HEK293 (cell line): ENCODE measurements at regions not wholly inside any gene's neighbourhood (a gene's known extent, or its start where the extent isn't known, plus 50 kb on each side); places are given as distances from the start of the nearest gene placed in this dataset.

Experiments
- CTCF ChIA-PET: fragments of 350-600 bp; formaldehyde crosslinking; extraction: SDS; loops from one replicate; lab custom pipeline; 2021; ENCODE audit warnings: antibody characterized with exemption; lab: Yijun Ruan, JAX
- POLR2A ChIA-PET: fragments of 300-600 bp; formaldehyde crosslinking; extraction: SDS; loops from one replicate; lab custom pipeline; 2020; ENCODE audit warnings: antibody characterized with exemption, inconsistent platforms; lab: Yijun Ruan, JAX
- H3K27ac ChIP-seq: fragments of 200-500 bp; sonication (Bioruptor generic); 2 replicates; pipeline ENCODE4 v1.5.1; 2014; ENCODE audit warnings: low read depth, low read length, control low read depth, inconsistent platforms; ENCODE audit errors: extremely low read depth
- H3K36me3 ChIP-seq, 2 experiments: fragments of 200-500 bp in 1 of 2; sonication (Bioruptor generic) in 1 of 2; 1 replicate in 1 of 2; 2 replicates in 1 of 2; pipeline ENCODE4 v1.5.1; 2014 to 2017; ENCODE audit warnings: inconsistent platforms in 2 of 2, low read length in 2 of 2; ENCODE audit not compliant: control insufficient read depth in 2 of 2, insufficient read depth in 1 of 2
- H3K4me1 ChIP-seq: fragments of 200-500 bp; sonication (Bioruptor generic); 2 replicates; pipeline ENCODE4 v1.5.1; 2014; ENCODE audit warnings: mild to moderate bottlenecking, low read length, inconsistent platforms; ENCODE audit not compliant: control insufficient read depth, insufficient read depth
- H3K4me3 ChIP-seq: 2 replicates; pipeline ENCODE4 v1.5.1; 2011; ENCODE audit warnings: low read depth, mild to moderate bottlenecking, control low read depth, low read length, moderate library complexity
- H3K9me3 ChIP-seq: fragments of 200-500 bp; sonication (Bioruptor generic); 2 replicates; pipeline ENCODE4 v1.5.1; 2014; ENCODE audit warnings: low read depth, low read length, inconsistent platforms; ENCODE audit not compliant: control insufficient read depth, insufficient read depth
- CTCF ChIP-seq: fragments of 450-650 bp; formaldehyde crosslinking; IDR thresholded peaks from 2 replicates; pipeline ENCODE4 v1.5.1; 2016; ENCODE audit warnings: missing biosample characterization, missing genetic modification characterization
- MYNN ChIP-seq: fragments of 450-650 bp; formaldehyde crosslinking; IDR thresholded peaks from 2 replicates; pipeline ENCODE4 v1.5.1; 2016; ENCODE audit warnings: missing biosample characterization, missing genetic modification characterization, borderline replicate concordance
- OVOL3 ChIP-seq: fragments of 450-650 bp; formaldehyde crosslinking; IDR thresholded peaks from 2 replicates; pipeline ENCODE4 v1.5.1; 2016; ENCODE audit warnings: missing biosample characterization, missing genetic modification characterization
- PRDM2 ChIP-seq: fragments of 450-650 bp; formaldehyde crosslinking; IDR thresholded peaks from 2 replicates; pipeline ENCODE4 v1.5.1; 2016; ENCODE audit warnings: missing biosample characterization, missing genetic modification characterization, borderline replicate concordance
- SETDB1 ChIP-seq: IDR thresholded peaks from one replicate; pipeline ENCODE4 v1.6.1; 2017; ENCODE audit warnings: mild to moderate bottlenecking, low read length, moderate library complexity, mixed read lengths; ENCODE audit not compliant: insufficient read length
- ZEB2 ChIP-seq: fragments of 450-650 bp; formaldehyde crosslinking; IDR thresholded peaks from 2 replicates; pipeline ENCODE4 v1.5.1; 2016; ENCODE audit warnings: missing biosample characterization, missing genetic modification characterization
- ZNF157 ChIP-seq: fragments of 450-650 bp; formaldehyde crosslinking; IDR thresholded peaks from 2 replicates; pipeline ENCODE4 v1.5.1; 2016; ENCODE audit warnings: missing biosample characterization, missing genetic modification characterization
- ZNF37A ChIP-seq: fragments of 450-650 bp; IDR thresholded peaks from 2 replicates; pipeline ENCODE4 v1.5.1; 2018; ENCODE audit warnings: missing biosample characterization, missing genetic modification characterization
- ZNF521 ChIP-seq: fragments of 450-650 bp; formaldehyde crosslinking; IDR thresholded peaks from 2 replicates; pipeline ENCODE4 v1.5.1; 2017; ENCODE audit warnings: missing biosample characterization, mild to moderate bottlenecking, missing genetic modification characterization
- ZNF529 ChIP-seq: fragments of 450-650 bp; formaldehyde crosslinking; IDR thresholded peaks from 2 replicates; pipeline ENCODE4 v1.5.1; 2017; ENCODE audit warnings: missing genetic modification characterization, missing biosample characterization; ENCODE audit not compliant: insufficient replicate concordance
- TF ChIP-seq, protein P1 (sequence below): fragments of 450-650 bp; formaldehyde crosslinking; optimal IDR thresholded peaks from 2 replicates; pipeline ENCODE3; 2016; ENCODE audit warnings: missing biosample characterization, mild to moderate bottlenecking, missing genetic modification characterization
- TF ChIP-seq, protein P2 (sequence below): fragments of 450-650 bp; formaldehyde crosslinking; IDR thresholded peaks from 2 replicates; pipeline ENCODE4 v1.5.1; 2016; ENCODE audit warnings: missing biosample characterization, missing genetic modification characterization
- TF ChIP-seq, protein P3 (sequence below): fragments of 450-650 bp; formaldehyde crosslinking; IDR thresholded peaks from 2 replicates; pipeline ENCODE4 v1.5.1; 2016; ENCODE audit warnings: missing biosample characterization, missing genetic modification characterization

DNA sequence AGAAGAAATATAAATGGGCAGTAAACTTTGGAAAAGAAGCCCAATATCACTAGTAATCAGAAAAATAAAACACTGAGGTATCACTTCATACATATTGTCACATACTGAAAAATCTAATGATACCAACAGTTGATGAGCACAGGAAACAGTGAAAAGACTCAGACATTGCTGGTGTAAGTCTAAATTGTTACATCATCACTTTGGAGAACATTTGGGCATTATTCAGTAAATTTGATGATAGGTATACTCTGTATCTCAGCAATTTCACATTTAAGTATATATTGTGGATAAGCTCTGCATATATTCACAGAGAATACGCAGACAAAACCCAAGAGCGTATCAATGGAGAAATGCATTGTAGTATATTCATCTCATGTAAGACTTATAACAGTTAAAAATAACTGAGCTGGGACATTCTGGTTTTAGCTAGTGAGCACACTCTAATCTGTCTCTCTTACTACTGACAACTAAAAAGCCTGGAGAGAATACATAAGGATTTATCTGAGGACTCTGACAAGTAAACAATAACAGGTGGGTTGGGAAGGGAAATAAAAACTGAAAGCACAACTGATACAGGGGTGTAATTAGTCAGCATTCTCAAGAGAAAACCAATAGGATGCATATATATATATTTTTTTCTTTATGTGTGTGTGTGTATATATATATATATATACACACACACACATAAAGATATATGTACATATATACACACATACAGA is 212.7 kb upstream of the JUN start:
- POLR2A ChIA-PET = no interaction called here
- Histone ChIP-seq H3K4me3 (no peak overlapping the region), H3K27ac (no peak overlapping the region), H3K9me3 (no peaks in the 10 kb centered on the region), H3K36me3 (no peaks in the 10 kb centered on the region), H3K4me1 (no peaks in the 10 kb centered on the region)
- TF ChIP-seq, protein P1, sequence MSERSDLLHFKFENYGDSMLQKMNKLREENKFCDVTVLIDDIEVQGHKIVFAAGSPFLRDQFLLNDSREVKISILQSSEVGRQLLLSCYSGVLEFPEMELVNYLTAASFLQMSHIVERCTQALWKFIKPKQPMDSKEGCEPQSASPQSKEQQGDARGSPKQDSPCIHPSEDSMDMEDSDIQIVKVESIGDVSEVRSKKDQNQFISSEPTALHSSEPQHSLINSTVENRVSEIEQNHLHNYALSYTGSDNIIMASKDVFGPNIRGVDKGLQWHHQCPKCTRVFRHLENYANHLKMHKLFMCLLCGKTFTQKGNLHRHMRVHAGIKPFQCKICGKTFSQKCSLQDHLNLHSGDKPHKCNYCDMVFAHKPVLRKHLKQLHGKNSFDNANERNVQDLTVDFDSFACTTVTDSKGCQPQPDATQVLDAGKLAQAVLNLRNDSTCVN (tag by site-specific recombination) = no peak
- TF ChIP-seq SETDB1 = no peak
- TF ChIP-seq MYNN (tag by site-specific recombination) = no peak
- no peak for TF ChIP-seq ZNF521 (tag by site-specific recombination)
- TF ChIP-seq, protein P2, sequence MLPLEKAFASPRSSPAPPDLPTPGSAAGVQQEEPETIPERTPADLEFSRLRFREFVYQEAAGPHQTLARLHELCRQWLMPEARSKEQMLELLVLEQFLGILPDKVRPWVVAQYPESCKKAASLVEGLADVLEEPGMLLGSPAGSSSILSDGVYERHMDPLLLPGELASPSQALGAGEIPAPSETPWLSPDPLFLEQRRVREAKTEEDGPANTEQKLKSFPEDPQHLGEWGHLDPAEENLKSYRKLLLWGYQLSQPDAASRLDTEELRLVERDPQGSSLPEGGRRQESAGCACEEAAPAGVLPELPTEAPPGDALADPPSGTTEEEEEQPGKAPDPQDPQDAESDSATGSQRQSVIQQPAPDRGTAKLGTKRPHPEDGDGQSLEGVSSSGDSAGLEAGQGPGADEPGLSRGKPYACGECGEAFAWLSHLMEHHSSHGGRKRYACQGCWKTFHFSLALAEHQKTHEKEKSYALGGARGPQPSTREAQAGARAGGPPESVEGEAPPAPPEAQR (tag by site-specific recombination) = no peak
- TF ChIP-seq ZNF157 (tag by site-specific recombination) = no peak
- TF ChIP-seq ZEB2 (tag by site-specific recombination) = no peak
- TF ChIP-seq, protein P3, sequence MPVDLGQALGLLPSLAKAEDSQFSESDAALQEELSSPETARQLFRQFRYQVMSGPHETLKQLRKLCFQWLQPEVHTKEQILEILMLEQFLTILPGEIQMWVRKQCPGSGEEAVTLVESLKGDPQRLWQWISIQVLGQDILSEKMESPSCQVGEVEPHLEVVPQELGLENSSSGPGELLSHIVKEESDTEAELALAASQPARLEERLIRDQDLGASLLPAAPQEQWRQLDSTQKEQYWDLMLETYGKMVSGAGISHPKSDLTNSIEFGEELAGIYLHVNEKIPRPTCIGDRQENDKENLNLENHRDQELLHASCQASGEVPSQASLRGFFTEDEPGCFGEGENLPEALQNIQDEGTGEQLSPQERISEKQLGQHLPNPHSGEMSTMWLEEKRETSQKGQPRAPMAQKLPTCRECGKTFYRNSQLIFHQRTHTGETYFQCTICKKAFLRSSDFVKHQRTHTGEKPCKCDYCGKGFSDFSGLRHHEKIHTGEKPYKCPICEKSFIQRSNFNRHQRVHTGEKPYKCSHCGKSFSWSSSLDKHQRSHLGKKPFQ = no peak
- TF ChIP-seq ZNF37A = no peak
- TF ChIP-seq ZNF529 = no peak
- no peak for TF ChIP-seq PRDM2
- TF ChIP-seq CTCF (tag by site-specific recombination) = no peak
- no peak for TF ChIP-seq OVOL3
- CTCF ChIA-PET = interaction anchor here (0.7 kb wide), 1 partner anchor 155 kb away, joined by 3 read pairs; no protein-coding TSS in a partner anchor
